SU-DHL-6 (cell line): ENCODE measurements at regions not wholly inside any gene's neighbourhood (a gene's known extent, or its start where the extent isn't known, plus 50 kb on each side); places are given as distances from the start of the nearest gene placed in this dataset.

ENCODE experiments used
- CTCF ChIP-seq: fragments of 200-600 bp; sonication (generic); IDR thresholded peaks from one replicate; pipeline ENCODE4 v1.5.1; 2017; ENCODE audit warnings: antibody characterized with exemption, mild to moderate bottlenecking, low read length, moderate library complexity; ENCODE audit not compliant: insufficient read depth, poor library complexity, severe bottlenecking
- EZH2phosphoT487 ChIP-seq: fragments of 200-600 bp; sonication (generic), shearing (Covaris generic); conservative IDR thresholded peaks from 2 replicates; pipeline ENCODE4 v1.6.1; 2018; ENCODE audit warnings: mild to moderate bottlenecking, antibody characterized with exemption, low read length, moderate library complexity, mixed read lengths

GRCh38 chr2:240323601-240324291, 111.7 kb upstream of the GPC1 start:
- no peak for TF ChIP-seq CTCF
- TF ChIP-seq EZH2phosphoT487: no peak
